SH-SY5Y (cell line): ENCODE measurements at regions not wholly inside any gene's neighbourhood (a gene's known extent, or its start where the extent isn't known, plus 50 kb on each side); places are given as distances from the start of the nearest gene placed in this dataset.

Experiments
- GATA2 ChIP-seq: IDR thresholded peaks from 2 replicates; pipeline ENCODE4 v1.6.1; 2011; ENCODE audit warnings: mild to moderate bottlenecking, low read depth, low read length
- GATA3 ChIP-seq: IDR thresholded peaks from 2 replicates; pipeline ENCODE4 v1.6.1; 2011; ENCODE audit warnings: low read depth, mild to moderate bottlenecking, low read length, moderate library complexity

DNA sequence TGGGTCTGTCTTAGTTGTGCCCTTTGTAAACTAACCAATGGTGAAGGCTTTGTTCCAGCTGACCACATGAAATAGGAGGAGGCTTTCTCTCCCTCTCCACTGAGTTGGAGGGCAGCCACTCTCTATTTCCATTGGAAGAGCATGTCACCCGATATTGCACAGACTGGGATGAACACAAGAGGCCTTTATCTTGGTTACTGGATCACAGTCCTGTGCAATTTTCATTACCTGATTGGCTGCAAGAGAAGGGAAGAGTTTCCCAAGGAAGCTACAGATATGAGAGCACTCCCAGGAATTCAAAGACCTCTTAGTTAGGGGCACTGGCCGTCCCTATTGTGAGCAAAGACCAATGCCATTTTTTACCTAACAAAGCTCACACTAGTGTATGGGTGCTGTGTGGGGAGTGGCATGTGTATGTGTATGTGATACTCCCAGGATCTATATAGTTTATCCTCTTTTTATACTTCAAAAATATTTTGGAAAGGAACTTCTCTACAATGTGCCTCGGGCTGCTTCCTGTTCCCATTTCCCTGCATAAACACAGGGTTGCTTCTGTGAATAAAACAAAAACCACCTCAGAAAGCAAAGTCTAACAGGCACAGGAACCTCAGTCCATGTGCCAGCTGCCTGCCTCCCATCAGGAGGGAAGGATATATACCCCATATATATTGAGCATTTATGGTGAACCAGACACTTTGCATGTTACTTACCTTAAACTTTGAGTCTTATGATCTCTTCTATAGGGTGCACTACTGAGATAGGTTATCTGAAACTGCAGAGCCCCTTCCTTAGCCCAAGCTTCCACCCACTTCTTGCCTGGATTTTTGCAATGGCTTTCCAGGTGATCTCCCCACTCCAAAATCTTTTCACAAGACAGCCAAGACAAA is 126.5 kb downstream of the RASSF10 start:
- TF ChIP-seq GATA2, result no peak
- no peak for TF ChIP-seq GATA3

DNA sequence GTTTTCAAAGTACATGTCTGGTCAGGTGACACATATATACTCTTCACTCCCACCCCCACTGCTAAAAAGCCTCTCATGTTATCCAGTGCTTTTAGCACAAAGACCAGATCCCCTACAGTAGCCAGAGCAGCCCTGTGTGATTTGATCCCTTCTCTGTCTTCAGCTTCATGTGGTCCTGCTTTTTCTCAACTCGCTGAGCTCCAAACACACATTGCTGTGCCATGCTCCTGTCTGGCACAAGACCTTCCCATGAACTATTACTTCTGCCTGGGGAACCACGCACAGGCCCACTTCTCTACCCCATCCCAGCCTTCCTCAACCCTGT is 127.1 kb downstream of the RASSF10 start:
- no peak for TF ChIP-seq GATA2
- no peak for TF ChIP-seq GATA3

DNA sequence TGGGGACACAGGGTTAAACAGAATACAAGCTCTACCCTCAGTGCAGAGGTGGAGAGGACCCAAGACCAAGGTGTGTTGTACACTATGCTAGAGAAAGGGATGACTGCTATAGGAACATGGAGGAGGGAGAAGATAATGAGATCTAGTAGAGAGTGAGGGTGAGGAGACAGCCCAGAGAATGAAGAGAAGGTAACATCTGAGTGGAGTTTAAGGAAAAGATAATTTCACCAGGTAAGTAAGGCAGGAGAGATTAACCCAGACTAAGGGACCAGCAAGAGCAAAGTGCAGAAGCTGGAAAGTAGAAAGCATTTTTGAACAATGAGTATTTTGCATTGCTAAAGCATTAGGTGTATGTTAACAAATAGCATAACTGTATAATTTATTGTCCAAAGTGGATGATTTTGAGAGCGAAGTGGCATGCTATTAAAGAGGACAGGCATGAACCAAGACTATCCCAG is 128.8 kb downstream of the RASSF10 start:
- TF ChIP-seq GATA3, result no peak
- TF ChIP-seq GATA2, result no peak

DNA sequence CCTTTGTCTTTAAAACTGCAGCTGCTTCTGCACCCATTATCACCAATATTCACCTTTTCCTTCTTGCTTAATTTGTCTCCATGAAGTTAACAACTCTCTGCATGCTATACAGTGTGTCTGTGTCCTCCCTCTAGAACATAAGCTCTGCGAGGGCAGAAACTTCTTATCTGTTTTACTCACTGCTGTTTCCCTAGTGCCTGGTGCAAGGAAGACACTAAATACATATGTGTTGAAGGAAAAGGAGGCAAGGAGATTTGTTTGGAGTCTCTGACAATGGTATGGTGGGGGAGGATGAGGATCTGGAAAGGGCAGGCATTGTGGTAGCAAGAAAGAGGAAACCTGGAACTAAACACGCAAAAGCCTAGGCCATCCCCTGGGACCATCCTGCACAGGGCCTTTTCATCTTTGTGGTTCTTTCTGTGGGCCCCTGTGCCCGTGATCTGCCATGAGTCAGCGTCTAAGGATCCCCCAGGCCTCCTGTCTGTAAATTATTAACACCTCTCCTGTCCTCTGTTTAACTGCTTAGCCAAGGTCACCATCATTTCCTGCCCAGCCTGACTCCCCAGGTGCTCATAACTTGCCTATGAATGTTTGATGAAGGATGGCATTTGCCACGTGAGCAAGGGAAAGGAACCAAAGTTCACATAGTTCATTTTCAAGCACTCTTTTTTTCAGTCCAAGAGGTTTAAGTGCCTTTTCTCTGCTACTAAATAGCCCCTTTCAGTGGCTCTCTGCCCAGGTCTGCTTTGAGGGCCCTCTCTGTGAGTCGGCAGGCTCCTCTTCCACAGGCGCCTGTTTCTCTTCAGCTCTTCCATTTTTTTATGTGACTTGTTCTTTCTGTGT is 131.1 kb downstream of the RASSF10 start:
- TF ChIP-seq GATA3 (no peak), GATA2 (no peak)

DNA sequence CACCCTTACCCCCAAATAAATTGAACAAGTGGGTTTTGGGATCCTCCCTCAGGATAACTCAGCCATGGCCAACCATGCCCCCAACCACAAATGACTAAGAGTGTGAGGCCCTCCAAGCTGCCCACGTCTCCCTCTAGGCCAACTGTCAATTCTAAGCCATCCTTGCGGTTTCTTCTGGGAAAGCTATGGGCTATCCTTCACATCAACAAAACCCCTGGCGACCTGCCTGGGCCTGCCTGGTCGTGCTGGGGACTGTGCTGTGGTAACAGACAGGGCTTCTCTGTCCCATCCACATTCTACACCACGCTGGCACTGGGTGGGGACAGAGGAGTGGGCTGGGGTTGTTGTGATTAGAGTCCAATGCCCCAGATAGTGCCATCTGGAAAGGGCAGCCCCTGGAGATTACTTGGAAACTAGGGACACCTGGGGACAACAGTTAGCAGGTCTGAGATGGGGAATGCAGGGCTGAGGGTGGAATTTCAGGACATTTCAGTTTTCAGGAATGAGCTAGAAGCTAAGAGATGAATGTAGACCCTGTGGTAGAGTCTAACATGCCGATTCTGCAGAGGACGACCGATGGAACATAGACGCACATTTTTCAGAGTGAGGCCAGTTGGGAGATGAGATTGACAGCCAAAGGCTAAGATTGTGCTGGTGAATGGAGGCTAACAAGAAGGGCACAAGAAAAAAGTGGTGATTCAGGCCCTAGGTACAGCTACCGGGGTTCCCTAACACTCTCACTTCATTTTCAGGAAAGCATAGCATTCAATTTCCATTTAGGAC is 131.9 kb downstream of the RASSF10 start:
- no peak for TF ChIP-seq GATA2
- TF ChIP-seq GATA3, result no peak

DNA sequence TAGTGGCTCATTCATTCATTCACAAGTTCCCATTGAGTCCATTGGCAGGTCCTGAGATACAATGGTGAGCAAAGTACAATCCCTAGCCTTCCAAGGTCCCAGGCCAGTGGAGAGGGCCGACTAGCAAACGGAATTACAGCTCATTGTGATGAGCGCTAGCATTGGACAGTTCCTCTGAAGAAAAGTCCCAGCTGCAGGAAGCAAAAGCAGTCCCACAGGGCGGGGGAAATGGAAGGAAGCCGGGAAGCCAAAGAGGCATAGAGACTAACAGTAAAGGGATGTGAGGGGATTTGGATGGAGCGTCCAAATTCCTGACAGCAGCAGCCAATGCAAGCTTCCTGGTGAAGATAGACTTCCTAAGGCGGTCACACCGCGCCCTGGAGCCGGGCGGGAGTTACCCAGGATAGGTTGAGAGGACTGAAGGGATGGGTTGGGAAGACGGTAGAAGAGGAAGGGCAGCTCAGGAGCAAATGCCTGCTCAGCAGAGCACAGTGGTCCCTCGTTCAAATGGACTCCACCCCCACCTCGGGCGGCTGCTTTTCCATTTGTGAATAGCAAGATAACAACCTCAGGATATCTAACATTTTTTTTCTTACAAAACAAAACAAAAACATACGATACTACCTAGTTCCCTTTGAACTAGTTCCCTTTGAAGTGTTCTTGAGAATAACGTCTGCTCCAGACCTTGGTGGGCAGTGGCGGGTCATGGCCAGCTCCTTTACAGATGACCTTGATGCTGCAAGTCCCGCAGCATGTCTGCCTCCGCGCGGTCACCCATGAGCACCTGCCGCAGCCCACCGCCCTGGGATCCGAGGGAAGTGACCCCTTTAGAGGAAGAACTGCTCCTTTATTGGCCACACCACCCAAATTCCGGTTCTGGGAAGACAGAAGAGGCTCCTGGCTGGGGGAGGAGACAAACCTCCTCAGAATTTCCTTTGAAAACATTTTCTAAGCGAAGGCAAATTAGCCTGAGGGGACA is 132.9 kb downstream of the RASSF10 start:
- no peak for TF ChIP-seq GATA3
- no peak for TF ChIP-seq GATA2

DNA sequence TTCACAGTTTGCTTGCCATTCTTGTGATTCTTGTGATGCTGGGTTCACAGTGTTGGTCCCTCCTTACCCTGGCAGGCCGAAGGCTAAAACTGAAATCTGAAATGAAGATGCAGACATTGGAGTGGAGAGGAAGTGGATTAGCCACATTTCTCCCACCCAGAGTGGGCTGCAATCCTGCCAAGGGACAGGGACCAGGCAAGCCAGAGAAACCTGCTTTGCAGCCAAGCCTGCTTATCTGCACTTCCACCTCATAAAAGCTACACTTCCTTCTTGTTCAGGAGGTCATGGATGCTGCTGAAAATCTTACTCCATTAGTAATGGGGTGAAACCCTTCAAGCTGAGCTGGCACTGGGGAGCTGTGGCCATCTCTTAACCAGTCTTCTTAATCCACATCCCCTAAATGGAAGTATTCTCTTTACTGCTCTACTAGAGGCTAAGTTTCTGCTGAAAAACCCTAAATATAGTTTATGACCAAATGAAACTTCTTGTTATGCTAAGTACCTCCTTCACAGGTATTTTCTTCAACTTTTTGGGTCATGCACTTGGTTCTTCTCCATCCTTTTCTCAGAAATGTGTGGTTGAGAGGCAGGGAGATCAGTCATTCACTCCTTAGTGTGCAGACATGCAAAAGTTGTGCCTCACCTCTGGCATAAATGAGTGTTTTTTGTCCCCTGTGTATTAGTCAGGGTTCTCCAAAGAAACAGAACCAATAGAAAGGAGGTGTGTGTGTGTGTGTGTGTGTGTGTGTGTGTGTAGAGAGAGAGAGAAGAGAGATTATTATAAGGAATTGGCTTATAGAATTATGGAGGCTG is 133.9 kb upstream of the BMAL1 start:
- no peak for TF ChIP-seq GATA2
- no peak for TF ChIP-seq GATA3

DNA sequence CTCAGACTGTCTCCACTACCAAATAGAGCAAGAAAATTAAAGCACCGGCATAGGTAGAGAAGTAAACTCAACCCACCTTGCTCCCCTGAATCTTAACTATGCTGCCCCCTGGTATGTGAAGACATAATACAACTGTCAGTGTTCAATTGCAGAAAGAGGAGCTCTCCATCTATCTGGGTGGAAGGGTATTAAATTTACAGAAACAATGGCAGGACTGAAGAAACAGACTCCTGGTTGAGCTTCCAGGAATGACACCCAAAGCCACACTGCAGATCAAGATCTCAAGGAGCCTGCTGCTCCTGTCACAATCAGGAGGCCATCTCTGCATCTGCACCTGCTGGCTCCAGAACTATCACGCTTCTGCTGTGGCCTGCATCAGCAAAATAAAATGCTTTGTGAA is 132.1 kb upstream of the BMAL1 start:
- TF ChIP-seq GATA2, result peak; percentile 59
- TF ChIP-seq GATA3, result no peak

DNA sequence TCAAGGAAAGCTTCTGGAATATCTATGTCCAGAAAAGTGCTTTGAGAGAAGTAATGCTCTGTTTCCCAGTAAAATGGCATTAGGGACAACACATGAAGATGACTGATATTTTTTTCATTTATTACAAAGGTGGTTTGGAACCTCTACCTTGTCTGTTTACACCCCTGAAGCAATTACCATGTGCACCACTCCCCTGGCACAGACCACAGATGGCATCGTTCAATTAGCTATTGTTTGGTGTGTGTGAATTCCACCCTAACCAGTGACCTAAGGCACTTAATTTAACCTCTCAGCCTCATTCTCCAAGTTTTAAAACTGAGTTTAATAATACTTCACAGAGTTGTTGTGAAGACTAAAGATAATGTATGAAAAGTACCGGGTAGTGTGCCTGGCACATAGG is 127.6 kb upstream of the BMAL1 start:
- TF ChIP-seq GATA3, result no peak
- no peak for TF ChIP-seq GATA2

DNA sequence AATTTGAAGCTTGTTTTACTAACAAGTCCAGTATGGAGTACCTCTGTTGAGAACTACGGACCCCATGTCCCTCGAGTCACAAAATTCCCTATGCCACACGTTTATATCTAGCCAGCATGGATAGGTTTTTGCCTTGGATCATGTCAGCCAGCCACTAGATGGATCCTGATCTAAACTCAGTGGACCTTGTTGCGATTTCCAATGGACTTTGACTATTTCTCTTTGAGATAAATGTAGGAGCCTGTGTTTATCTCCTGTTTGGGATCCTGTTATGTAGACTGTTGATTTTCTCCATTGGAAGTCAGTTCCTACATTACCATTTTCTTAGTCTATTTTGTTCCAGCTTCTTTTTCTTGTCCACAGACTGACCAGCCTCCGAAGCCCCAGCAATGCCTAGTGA is 127.1 kb upstream of the BMAL1 start:
- TF ChIP-seq GATA3 (no peak), GATA2 (no peak)

DNA sequence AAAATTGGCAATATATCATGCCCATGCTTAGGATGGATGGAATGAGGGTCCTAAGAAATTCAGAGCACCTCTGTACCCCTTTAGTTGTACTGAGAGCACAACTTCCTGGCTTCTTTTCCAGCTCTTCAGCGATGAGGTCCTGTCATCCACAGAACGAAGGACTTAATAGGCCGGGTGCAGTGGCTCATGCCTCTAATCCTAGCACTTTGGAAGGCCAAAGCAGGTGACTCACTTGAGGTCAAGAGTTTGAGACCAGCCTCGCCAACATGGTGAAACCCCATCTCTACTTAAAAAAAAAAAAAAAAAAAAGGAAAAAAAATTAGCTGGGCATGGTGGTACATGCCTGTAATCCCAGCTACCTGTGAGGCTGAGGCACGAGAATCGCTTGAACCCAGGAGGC is 125.3 kb upstream of the BMAL1 start:
- TF ChIP-seq GATA2, result no peak
- no peak for TF ChIP-seq GATA3
